ENCODE measurements at regions not wholly inside any gene's neighbourhood (a gene's known extent, or its start where the extent isn't known, plus 50 kb on each side); places are given as distances from the start of the nearest gene placed in this dataset.

DNA sequence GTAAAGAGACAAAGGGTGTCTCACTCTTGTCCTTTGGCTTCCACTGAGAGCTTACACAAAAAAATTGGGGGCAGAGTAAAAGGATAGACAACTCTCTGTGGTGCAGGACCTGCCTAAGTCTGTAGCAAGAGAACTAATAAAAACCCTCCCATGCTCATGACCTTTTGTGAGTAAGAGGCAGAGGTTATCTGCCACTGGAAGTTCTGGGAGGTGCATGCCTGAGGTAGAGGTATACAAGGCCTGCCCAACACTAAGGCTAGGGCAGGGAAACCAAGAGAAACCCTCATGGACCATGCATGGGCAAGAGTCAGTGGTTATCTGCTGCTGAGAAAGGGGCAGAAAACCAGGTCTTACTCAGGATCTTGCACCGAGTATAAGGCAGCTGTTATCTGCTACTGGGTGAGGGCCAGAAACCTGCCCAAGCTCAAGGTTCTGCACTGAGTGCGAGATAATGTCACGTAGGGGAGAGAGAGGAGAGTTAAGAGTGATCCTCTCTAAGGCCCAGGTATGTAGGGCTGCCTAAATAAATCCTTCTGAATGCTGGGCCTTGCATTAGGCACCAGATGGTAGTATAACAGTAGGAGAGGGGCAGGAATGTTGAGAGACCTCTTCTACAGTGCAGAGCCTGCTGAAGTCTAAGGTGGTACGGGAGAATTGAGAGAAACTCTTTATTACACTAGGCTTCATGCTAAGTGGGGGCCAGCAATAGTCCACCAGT, 143.4 kb downstream of the MACROH2A1 start (continued):
- TF ChIP-seq, protein P1, sequence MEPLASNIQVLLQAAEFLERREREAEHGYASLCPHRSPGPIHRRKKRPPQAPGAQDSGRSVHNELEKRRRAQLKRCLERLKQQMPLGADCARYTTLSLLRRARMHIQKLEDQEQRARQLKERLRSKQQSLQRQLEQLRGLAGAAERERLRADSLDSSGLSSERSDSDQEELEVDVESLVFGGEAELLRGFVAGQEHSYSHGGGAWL (CRISPR knock-in tag; IDR thresholded peaks at IDR 0.05) = no peak
- TF ChIP-seq SMC3 (IDR thresholded peaks at IDR 0.05; ENCODE audit: low read length) = peak; percentile 19; the same call in 1 of the 2 replicates
- TF ChIP-seq, protein P2, sequence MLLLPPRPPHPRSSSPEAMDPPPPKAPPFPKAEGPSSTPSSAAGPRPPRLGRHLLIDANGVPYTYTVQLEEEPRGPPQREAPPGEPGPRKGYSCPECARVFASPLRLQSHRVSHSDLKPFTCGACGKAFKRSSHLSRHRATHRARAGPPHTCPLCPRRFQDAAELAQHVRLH (CRISPR knock-in tag; IDR thresholded peaks at IDR 0.05; ENCODE audit: borderline replicate concordance, low read depth) = no peak
- TF ChIP-seq ZNF720 (CRISPR knock-in tag; IDR thresholded peaks at IDR 0.05) = no peak
- TF ChIP-seq RBM22 (optimal IDR thresholded peaks at IDR 0.05; ENCODE audit: low read length) = no peak
- peak; percentile 64 for TF ChIP-seq NR2F6 (IDR thresholded peaks at IDR 0.05)
- no peak for TF ChIP-seq NR2F6 (CRISPR knock-in tag; IDR thresholded peaks at IDR 0.05)
- TF ChIP-seq, protein P3, sequence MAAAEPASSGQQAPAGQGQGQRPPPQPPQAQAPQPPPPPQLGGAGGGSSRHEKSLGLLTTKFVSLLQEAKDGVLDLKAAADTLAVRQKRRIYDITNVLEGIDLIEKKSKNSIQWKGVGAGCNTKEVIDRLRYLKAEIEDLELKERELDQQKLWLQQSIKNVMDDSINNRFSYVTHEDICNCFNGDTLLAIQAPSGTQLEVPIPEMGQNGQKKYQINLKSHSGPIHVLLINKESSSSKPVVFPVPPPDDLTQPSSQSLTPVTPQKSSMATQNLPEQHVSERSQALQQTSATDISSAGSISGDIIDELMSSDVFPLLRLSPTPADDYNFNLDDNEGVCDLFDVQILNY (CRISPR knock-in tag; conservative IDR thresholded peaks at IDR 0.05) = no peak
- no peak for TF ChIP-seq NFIB (CRISPR knock-in tag; IDR thresholded peaks at IDR 0.05; ENCODE audit: borderline replicate concordance)
- no peak for TF ChIP-seq ISL2 (CRISPR knock-in tag; IDR thresholded peaks at IDR 0.05)

DNA sequence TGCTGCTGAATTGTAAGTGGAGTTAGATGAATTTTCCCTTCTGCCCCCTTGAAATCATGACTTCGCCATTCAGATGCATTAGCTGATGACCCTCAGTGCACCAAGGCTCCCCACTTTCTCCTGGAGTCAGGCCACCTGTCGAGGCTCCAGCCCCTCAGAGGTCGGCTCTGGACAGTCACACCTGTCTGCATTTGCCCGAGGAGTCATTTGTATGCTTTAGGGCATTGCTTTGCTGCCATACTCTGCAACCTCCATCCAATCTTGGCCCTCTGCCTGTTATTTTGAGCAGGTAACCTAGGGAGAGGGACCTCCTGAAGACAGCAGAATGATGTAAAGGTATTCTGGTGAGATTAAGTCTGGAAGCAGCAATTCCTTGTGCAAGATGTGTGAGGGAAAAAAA, 144.8 kb downstream of the MACROH2A1 start:
- no peak for DNase-seq (ENCODE audit: low spot score)
- Histone ChIP-seq H2AFZ (ENCODE audit: low read length) (no peak overlapping the region), H3K9ac (ENCODE audit: insufficient read depth, low read depth, low read length) (no peak overlapping the region), H3K9me3 (ENCODE audit: low read length) (no peaks in the 10 kb centered on the region), H3K79me2 (ENCODE audit: insufficient read depth, low read length) (no peaks in the 10 kb centered on the region), H3K27ac (ENCODE audit: extremely low read length, insufficient read depth, low read length) (no peak overlapping the region), H3K4me2 (ENCODE audit: low read depth, low read length) (no peak overlapping the region), H3K36me3 (replicated peaks in 1 of 2; ENCODE audit: control insufficient read depth in 1 of 2, insufficient read depth in 2 of 2, low read length in 2 of 2) (no peaks in the 10 kb centered on the region), H3K27me3 (ENCODE audit: control insufficient read depth in 1 of 2, insufficient read depth in 2 of 2, low read length in 2 of 2) (no peaks in the 10 kb centered on the region), H3K4me3 (replicated peaks in 1 of 3; ENCODE audit: insufficient read depth in 1 of 3, low read depth in 2 of 3, low read length in 3 of 3) (no peak overlapping the region), H3K4me1 (ENCODE audit: insufficient read depth, low read length) (peaks cover 18% of the 10 kb centered on the region), H4K20me1 (ENCODE audit: insufficient read depth, low read length) (no peaks in the 10 kb centered on the region)
- ATAC-seq = no peak
- no TSS peak for BruUV-seq (replicated peaks)
- intact Hi-C loops (cut with micrococcal nuclease; ENCODE audit: unreplicated experiment) (no loop called here), in situ Hi-C loops (cut with HindIII; ENCODE audit: extremely low pct_ligation_motif_present, low pct_unique_long_range_greater_than_20kb) (no loop called here)
- POLR2A ChIA-PET = interaction anchor here (0.8 kb wide), 1 partner anchor 9 kb away, joined by 4 read pairs; no protein-coding TSS in a partner anchor
- FAIRE-seq = no peak
- CTCF ChIA-PET (ENCODE audit: low intra/inter-chr PET ratio, low total read pairs) = no interaction called here
- 82% methylated on average over 4 of the region's 4 CpGs for WGBS (ENCODE audit: low lambda C conversion rate)
- TF ChIP-seq ZNF30 (CRISPR knock-in tag; IDR thresholded peaks at IDR 0.05) (no peak), MLLT10 (CRISPR knock-in tag; IDR thresholded peaks at IDR 0.05) (no peak), ZFP41 (CRISPR knock-in tag; IDR thresholded peaks at IDR 0.05; ENCODE audit: borderline replicate concordance) (no peak), RFX5 (IDR thresholded peaks at IDR 0.05; ENCODE audit: low read depth, low read length) (no peak), FOSL1 (CRISPR knock-in tag; IDR thresholded peaks at IDR 0.05; ENCODE audit: borderline replicate concordance) (no peak), PLRG1 (conservative IDR thresholded peaks at IDR 0.05) (no peak), ZNF251 (CRISPR knock-in tag; IDR thresholded peaks at IDR 0.05) (no peak), ZNF446 (CRISPR knock-in tag; IDR thresholded peaks at IDR 0.05) (no peak)
- TF ChIP-seq, protein P4, sequence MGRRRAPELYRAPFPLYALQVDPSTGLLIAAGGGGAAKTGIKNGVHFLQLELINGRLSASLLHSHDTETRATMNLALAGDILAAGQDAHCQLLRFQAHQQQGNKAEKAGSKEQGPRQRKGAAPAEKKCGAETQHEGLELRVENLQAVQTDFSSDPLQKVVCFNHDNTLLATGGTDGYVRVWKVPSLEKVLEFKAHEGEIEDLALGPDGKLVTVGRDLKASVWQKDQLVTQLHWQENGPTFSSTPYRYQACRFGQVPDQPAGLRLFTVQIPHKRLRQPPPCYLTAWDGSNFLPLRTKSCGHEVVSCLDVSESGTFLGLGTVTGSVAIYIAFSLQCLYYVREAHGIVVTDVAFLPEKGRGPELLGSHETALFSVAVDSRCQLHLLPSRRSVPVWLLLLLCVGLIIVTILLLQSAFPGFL (CRISPR knock-in tag; IDR thresholded peaks at IDR 0.05) = no peak
- TF ChIP-seq, protein P5, sequence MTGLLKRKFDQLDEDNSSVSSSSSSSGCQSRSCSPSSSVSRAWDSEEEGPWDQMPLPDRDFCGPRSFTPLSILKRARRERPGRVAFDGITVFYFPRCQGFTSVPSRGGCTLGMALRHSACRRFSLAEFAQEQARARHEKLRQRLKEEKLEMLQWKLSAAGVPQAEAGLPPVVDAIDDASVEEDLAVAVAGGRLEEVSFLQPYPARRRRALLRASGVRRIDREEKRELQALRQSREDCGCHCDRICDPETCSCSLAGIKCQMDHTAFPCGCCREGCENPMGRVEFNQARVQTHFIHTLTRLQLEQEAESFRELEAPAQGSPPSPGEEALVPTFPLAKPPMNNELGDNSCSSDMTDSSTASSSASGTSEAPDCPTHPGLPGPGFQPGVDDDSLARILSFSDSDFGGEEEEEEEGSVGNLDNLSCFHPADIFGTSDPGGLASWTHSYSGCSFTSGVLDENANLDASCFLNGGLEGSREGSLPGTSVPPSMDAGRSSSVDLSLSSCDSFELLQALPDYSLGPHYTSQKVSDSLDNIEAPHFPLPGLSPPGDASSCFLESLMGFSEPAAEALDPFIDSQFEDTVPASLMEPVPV (CRISPR knock-in tag; IDR thresholded peaks at IDR 0.05) = no peak
- TF ChIP-seq, protein P6, sequence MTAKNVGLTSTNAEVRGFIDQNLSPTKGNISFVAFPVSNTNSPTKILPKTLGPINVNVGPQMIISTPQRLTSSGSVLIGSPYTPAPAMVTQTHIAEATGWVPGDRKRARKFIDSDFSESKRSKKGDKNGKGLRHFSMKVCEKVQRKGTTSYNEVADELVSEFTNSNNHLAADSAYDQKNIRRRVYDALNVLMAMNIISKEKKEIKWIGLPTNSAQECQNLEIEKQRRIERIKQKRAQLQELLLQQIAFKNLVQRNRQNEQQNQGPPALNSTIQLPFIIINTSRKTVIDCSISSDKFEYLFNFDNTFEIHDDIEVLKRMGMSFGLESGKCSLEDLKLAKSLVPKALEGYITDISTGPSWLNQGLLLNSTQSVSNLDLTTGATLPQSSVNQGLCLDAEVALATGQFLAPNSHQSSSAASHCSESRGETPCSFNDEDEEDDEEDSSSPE (CRISPR knock-in tag; IDR thresholded peaks at IDR 0.05) = no peak

Measured in HepG2 (cell line).